ENCODE measurements at regions not wholly inside any gene's neighbourhood (a gene's known extent, or its start where the extent isn't known, plus 50 kb on each side); places are given as distances from the start of the nearest gene placed in this dataset.

DNA sequence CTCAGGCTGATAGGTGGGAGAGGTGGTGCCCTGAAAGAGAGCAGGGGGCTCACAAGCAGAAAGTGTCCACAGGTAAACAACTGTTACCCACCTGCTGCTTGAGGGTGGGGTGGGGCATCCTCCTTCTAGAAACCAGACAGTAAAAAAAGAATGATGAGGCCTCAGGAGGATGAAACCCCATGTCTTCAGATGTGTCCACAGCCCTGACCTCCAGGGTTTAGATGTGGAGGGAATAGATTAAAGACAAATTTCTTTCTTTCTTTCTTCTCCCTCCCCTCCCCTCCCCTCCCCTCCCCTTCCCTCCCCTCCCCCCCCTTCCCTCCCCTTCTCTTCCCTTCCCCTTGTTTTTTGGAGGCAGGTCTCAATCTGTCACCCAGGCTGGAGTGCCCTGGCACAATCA lies 333.5 kb upstream of the NUPR2 start:
- no peak for TF ChIP-seq CTCF (conservative IDR thresholded peaks at IDR 0.05 in 1 of 2, IDR thresholded peaks at IDR 0.05 in 1 of 2; ENCODE audit: extremely low read depth in 1 of 2, insufficient read depth in 1 of 2, low read depth in 1 of 2, low read length in 2 of 2)
- no peak for TF ChIP-seq EZH2 (IDR thresholded peaks at IDR 0.05; ENCODE audit: borderline replicate concordance, low read length)
